ENCODE measurements at regions not wholly inside any gene's neighbourhood (a gene's known extent, or its start where the extent isn't known, plus 50 kb on each side); places are given as distances from the start of the nearest gene placed in this dataset.

DNA sequence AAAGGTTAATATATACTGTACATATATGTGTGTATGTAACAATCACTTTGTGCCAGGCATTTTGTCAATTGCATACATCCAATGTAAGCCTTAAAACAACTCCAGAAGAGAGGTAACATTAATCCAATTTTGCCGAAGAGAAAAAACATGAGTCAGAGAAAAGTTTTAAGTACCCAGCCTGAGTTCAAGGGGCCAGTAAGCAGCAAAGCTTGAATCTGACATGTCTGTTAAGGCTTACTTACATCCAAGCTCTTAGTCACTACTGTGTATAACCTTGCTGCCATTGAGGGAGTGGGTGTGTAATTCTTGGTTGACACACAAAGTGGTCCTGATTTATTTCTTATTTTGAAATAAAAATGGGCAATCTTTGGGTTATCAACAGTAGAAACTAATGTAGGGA lies 360.4 kb upstream of the LYPLAL1 start:
- TF ChIP-seq POLR2AphosphoS5 (IDR thresholded peaks at IDR 0.05) = no peak
- TF ChIP-seq, protein P1, sequence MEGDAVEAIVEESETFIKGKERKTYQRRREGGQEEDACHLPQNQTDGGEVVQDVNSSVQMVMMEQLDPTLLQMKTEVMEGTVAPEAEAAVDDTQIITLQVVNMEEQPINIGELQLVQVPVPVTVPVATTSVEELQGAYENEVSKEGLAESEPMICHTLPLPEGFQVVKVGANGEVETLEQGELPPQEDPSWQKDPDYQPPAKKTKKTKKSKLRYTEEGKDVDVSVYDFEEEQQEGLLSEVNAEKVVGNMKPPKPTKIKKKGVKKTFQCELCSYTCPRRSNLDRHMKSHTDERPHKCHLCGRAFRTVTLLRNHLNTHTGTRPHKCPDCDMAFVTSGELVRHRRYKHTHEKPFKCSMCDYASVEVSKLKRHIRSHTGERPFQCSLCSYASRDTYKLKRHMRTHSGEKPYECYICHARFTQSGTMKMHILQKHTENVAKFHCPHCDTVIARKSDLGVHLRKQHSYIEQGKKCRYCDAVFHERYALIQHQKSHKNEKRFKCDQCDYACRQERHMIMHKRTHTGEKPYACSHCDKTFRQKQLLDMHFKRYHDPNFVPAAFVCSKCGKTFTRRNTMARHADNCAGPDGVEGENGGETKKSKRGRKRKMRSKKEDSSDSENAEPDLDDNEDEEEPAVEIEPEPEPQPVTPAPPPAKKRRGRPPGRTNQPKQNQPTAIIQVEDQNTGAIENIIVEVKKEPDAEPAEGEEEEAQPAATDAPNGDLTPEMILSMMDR (IDR thresholded peaks at IDR 0.05) = no peak

Data from upper lobe of left lung (tissue), 4 donors.